SW480 (cell line): ENCODE measurements at regions not wholly inside any gene's neighbourhood (a gene's known extent, or its start where the extent isn't known, plus 50 kb on each side); places are given as distances from the start of the nearest gene placed in this dataset.

Experiments
- DNase-seq: peaks from one replicate; pipeline ENCODE4 v3.0.0-alpha.2; 2016; ENCODE audit warnings: low spot score

DNA sequence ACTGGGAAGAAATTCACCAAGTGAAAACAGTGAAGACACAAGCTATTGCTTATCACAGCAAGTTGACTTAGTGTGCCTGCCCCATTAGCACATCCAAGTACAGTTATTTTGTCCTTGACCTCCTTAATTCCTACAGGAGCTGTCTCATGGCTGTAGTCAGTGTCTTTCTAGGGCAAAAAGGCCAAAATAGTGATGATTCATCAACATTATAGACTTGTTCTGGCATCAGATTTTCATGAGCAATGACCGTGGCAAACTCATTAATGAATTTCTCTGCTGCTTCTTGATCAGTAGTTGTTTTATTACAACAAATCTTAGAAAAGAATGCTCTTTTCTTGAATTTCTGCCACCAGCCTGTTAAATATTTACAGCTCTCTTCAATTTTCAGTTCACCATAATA lies 1169.3 kb upstream of the DDX18 start:
- DNase-seq, result no peak

DNA sequence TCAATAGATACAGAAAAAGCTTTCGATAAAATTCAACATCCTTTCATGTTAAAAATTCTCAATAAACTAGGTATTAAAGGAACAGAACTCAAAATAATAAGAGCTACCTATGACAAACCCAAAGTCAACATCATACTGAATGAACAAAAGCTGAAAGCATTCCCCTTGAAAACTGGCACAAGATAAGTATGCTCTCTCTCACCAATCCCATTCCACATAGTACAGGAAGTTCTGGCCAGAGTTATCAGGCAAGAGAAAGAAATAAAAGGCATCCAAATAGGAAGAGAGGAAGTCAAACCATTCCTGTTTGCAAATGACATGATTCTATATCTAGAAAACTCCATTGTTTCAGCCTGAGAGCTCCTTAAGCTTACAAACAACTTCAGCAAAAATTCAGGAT lies 1145.8 kb upstream of the DDX18 start:
- DNase-seq, result no peak

DNA sequence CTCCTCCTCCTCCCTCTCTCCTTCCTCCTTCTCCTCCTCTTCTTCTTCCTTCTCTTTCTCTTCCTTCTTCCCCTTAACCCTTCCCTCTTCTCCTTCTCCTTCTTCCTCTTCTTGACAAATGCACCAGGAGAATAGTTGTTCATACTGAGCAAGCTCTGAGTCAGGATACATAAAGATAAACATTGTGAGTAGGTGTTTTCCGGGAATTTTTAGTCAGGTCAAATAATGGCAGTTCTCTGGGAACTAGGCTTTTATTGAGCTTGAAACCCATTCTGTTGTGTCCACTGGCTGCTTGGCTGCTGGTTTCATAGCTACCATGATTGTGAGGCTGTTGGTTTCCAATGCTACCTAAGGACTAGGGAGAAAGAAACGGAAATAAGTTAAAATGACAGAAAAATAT lies 1144.7 kb upstream of the DDX18 start:
- no peak for DNase-seq

DNA sequence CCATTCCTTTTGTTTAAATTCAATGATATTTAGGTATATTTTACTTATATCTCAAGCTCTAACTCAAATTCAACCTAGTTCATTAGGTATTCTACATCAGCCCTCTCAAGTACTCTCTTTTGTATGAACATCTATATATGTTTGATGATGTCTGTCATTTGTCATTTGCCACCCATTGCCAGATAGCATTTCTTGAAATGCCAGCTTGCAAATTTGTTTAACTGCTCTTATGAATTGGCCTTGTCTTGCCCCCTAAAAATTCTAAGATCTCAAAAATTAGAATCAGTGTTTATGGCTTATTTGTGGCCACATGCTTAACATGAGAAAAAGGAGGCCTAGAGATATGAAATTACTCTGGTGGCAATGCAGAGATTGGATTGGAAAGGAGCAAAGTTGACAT lies 1140.3 kb upstream of the DDX18 start:
- DNase-seq, result no peak

DNA sequence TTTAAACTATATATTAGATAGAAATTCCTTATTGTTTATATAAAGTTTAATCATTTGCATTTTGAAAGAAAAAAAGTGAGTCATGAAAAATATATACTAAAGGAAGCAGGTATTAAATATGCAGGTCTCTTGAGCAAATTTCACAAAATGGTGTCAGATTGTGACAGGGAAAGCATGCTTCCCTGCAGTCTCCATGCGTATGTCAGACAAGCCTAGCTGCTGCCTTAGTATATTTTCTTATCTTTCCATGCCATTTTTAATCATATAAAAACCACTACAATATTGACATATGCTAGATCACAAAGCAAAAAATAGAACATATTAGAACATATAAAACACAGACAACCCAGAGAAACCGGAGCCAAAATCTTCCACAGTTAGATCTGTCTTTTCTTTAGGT lies 1137.7 kb upstream of the DDX18 start:
- DNase-seq, result no peak

DNA sequence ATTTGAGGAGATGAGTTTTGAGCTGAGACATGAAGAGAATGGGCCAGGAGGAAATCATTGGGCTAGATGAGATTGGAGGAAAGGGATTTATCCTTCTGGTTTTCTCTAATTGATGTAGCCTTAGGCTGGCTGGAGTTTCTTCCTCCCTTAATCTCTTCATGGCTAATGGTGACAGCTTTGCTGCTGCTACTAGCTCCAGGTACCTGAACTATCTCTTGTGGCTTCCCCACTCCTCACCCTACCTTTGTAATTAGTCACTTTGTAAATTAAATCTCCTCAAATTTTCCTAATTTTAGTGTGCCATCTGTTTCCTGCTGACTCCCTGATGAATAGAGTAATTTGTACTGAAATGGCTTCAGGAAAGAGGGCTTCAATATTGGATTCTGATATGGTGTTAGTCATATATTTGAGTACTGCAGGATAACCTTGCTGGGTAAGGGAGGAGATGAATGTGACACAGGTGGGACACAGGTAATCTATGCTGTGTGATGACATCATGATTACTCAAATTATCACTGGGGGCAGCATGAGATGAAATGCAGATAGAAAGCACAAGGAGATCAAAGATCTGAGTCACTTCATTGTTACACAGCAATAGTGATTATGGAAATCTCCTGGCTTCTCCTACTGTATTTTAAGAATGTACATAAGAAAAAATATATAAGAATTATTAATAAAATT lies 1134.1 kb upstream of the DDX18 start:
- DNase-seq, result no peak

DNA sequence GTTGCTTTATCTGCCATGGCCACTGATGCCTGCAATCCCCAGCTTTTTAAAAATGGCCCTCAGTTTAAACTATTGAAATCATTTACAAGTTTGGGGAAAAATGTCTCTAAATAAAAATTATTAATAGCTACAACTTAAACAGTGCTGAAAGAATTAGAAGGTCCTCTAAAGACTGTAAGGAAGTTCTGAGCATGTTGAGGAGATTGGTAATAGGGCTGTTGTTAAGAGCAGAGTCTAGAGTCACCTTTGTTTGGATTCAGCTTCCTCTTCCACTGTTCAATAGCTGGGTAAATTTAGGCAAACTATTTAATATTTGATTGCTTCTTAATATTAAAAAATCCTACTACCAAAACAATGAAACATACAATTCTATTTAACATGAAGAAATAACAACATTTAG lies 1127.1 kb upstream of the DDX18 start:
- DNase-seq, result no peak

DNA sequence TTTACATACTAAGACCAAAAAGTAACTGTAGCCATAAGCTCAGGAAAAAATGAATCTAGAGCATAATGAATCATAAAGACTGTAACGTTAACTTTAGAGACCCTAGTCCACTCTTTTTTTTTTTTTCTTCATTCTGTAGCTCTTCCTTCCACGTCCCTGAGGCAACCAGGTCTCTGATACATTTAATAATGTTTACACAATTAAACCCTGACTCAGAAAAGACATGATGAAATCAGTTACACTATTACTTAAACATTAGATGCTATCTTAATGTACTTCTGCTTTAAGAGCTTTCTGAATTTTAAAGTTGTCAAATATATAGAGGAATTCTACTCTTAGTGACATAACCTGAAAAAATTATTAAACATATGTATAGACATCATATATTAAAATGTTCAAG lies 1121.5 kb upstream of the DDX18 start:
- DNase-seq, result no peak

DNA sequence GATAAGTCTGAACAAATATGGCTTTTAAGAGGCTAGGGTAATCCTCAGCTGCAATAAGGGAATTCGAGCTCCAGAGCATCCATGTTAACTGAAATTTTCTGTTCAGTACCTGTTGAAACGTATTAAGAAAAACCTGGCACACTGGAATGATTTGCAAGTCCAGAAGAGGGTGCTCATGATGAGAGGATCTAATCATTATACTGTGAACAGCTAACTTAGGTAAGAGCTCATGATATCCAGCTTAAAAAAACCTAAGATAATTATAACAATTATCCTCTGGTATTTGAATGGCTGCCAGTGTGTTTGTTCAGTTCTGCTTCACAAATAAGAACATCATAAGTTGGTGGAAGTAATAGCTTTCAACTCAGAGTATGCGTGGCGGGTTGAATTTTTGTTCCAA lies 1118.3 kb upstream of the DDX18 start:
- peak; percentile 27 for DNase-seq

DNA sequence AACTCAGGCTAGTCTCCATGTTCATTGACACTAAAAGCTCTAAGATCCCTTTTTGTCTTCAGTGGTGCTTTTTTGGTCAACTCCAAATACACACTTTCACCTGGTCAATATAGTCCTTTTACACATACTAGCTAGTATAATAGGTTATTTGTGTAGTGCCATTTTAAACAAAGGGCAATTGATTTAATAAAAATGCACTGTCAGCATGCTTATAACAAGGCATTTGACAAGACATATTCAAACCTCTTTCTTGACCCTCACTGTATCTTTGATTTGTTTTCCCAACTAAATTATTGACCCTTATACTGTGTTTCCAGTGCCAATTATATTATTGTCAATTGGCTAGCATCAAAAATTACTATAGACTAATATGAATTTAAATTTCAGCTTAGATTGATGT lies 1117.6 kb upstream of the DDX18 start:
- no peak for DNase-seq

DNA sequence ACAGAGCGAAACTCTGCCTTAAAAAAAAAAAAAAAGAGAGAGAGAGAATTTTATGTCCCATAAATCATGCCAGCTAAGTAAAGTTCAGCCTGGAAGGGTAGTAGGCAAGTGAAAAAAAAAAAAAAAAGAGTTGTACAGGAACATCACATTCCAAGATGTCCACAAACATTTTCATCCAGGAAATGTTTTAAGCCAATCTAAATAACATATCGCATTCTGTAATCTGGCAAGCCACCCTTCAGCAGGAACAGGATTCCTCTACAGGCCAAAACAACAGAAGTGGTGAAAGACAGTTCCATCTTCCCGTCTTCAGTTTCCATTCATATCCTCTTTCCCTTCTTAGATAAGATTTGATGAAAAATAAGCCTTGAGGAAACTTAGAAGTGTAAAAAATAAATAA lies 1108.1 kb upstream of the DDX18 start:
- no peak for DNase-seq

DNA sequence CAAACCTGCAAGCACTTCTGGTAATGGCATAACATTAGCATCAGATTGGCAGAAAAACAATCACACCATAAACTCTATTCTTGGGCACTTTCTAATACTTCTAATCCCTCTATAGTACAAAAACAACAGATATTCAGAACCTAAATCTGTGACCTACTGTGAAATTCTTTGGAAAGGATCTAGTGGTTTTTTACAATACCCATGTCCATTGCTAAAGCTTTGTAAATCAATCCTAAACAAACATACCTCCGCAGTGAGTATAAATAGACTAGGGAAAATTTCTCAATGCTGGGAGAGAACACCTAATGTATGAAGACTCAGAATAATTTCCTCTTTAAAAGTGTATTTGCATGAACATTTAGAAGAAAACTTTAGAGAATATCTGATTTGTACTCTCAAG lies 1098.5 kb upstream of the DDX18 start:
- no peak for DNase-seq

DNA sequence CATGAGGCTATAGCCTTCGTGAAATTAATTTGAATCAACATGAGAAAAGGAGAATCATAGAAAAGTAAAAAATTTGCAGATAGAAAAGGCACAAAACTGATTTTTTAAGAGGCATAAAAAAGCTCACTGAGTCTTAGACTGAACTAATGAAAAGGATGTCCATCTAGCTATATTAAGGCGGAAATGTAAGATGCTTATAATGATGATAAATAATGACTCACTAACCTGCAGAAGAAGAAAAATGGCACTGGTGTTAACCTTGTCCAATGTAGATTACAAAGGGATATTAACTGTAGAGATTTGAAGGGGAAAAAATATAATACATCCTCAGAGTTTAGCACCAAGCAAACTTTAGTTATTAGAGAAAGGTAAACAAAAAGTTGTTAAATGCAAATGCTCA lies 1098.0 kb upstream of the DDX18 start:
- DNase-seq, result no peak

DNA sequence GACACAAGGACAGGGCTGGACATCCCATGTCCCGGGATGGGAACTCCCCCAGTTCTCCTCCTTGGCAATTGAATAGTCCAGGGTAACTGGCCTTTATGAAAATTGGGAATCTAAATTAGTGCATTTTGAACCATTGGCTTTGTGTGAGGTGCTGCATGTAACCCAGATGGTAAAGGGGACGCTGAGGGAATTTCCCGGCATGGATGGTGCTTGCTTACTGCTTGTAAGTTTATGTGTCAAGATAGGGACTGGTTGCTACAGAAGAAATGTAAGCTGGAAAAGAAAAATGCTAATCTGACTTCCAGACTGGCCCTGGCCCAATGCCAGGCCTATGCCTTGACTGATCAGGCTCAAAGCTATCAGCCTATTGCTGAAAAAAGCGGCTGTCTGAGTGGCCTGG lies 1096.7 kb upstream of the DDX18 start:
- no peak for DNase-seq

DNA sequence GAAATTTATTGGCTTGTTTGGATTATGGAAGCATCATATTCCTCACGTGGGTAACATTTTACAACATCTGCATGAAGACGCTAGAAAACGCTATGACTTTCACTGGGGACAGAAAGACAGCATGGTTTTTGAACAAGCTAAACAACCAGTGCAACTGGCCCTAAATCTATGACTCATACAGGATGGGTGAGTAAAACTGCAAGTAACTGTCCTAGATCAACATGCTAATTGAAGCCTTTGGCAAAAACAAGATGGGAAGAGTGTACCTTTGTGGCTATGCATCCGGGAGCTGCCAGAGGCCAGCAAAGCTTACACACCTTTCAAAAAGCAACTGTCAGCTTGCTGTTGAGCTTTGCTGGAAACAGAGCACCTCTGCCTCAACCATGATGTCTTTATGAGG lies 1096.0 kb upstream of the DDX18 start:
- peak; percentile 8 for DNase-seq

DNA sequence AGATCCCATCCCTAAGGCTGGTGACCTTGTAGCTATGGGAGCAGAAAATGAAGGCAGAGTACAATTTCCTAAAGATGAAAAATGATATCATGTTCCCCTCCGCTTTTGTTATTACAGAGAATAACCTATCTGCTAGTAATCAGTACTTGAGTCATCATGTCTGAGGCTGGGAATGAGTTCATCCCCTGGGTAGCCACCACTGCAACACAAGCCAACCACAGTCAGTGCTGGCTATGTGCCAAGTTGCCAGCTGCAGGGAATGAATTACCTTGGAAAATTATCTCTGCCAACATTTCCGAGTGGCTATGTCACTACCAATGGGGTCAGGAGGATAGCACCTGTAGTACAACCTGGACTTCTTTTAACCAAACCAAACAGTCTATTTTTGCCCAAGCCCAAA lies 1094.7 kb upstream of the DDX18 start:
- peak; percentile 48 for DNase-seq

DNA sequence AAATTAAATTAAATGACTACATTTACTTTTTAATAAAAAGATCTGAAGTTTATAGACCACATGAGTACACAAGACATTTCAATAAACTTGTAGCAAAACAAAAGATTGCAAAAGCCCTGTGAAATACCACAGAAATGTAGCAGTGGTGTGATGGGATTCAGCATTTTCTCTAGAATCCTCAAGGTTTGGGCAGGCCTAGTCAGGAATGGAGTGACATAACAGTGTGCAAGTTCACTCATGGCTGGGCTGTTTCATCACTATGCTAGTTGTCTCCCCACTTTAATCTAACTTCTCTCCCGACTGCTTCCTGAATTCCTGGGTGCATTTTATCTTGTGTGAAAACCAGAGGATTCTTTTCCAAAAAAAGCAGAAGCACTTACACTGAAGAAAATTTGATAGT lies 1089.9 kb upstream of the DDX18 start:
- DNase-seq, result no peak

DNA sequence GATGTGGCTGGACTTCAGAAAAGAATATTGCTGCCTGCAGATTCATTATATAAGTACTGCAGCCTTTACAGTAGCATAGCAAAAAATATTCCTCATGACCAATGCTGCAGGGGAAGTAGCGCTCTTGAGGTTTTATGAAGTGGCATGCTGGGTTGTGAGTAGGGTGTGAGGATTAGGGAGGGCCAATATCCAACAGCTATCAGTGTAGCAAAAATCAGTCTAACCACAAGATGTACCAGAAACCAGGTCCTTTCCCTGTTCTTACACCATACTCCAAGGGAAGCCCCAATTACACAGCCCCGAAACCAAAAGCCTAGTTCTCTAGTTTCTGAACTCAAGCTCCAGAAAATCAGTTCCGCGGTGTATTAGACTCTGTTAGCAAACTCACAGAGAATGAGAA lies 1082.2 kb upstream of the DDX18 start:
- DNase-seq, result no peak

DNA sequence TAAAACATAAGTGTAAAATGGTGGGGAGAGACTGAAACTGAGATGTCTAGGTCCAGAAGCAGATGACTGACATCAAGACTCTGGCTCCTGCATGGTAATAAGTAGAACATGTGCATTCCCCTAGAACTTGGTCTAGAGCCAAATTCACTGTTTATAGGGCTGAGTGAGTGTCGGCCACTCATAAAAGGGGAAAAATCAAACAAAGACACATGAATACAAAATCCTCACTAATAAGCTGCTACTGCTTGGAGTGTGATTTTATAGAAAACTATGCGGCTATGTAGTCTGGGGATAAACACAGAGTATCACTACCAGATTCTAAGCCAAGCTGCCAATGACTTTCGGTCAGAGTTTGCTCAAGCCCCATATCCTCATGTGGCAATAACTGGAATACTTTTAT lies 1080.8 kb upstream of the DDX18 start:
- no peak for DNase-seq

DNA sequence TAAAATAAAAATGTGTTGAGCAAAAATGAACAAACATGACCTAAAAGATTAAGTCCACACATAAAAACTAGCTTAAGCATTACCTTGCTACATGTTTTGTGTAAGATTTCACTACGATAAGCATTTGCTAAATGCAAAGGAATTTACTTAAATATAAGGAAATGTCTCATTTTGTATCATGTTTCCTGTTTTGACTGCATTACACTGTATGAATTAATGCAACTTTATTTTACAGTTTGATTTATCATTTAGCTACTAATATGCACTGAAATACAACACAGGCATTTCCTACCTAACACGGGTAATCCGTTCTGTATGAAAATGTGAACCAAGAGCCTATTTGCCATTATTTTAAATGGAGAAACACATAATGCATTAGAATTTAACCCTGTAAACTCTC lies 1076.5 kb upstream of the DDX18 start:
- no peak for DNase-seq

DNA sequence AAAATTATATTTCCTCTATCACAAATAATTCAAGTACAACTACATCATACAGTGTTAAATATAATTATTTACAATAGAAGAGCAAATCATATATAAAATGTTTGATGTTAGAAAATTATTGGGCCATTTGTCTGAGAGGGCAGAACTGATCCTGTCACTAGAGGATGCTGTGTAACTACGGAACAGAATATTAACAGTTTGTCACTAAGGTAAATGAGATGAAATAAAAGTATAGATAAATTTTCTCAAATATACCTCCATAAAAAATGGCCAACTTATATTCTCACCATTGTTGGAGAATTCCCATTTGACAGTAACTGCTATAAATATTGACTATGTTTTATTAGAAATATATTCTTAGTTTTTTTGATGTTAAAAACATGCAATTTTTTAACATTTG lies 1067.4 kb upstream of the DDX18 start:
- DNase-seq, result no peak

DNA sequence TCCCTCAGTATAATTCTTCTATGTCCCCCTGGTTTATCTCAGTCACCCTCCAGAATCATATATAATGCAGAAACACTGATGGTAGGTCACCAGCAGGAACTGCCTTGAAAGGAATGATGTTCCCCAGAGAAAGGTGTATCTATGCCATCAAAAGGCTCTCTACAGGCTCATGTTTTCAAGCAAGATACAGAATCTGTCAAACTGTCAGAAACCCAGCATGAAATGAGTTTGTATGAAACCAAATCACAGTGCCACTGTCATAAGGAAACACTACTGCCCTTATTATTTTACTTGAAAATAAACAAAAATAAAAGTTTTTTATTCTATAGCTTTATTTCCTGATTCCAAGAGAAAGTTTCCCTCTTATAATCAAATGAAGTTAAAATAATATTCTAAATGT lies 1064.5 kb upstream of the DDX18 start:
- no peak for DNase-seq

DNA sequence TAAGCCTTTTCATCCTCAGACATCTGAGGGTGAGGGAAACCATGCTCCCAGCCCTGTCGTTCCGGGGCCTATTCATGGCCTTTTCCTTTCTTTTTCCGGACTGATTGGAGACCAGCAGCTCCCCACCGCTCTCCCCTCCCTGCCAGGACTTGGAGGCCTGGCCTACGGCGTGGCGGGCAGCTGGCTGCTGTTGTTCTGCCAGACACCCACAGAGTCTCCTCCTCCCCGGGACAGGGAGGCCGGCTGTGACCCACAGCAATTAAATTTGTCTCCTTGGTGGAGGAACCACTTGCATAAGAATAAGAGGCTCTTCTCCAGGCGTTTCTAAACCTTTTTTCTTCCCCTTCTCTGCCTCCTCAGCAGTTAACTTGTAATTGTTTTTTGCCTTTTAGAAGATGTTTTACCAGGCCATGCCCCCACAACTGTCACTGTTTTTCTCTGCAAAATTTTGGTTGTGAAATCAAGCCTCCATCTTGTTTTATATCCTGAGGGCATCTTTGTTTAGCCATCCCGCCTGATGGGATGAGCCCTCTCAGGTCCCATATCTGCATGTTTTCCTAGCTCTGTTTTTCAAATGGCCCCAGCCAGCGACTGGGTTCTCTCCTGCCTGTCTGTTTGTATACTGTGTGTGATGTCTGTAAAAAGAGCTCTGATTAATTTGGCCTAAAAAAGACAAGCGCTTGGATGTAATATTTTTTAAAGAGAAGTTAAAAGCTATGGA lies 1060.0 kb upstream of the DDX18 start:
- DNase-seq, result no peak

DNA sequence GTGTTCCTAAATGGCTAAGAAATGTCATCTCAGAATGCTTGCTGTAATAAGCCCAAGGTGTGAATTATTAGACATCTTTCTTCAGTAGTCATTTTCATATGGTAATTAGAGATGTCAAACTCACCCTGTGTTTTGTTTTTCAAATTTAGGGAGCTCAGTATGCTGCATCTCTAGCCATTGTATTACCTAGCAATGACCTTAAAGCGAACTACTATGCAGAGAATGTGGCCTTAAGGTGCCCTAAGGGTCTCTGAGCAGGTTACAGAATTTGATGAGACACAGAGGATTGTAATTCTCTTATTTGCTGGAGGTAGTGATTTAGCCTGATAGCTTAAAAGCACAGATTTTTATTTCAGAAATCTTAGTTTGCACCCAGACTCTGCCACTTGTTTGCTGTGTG lies 1052.6 kb upstream of the DDX18 start:
- DNase-seq, result no peak
